HL-60 (cell line): ENCODE measurements at regions not wholly inside any gene's neighbourhood (a gene's known extent, or its start where the extent isn't known, plus 50 kb on each side); places are given as distances from the start of the nearest gene placed in this dataset.

Experiments
- DNase-seq, 2 experiments: peaks; one replicate each; pipeline ENCODE4 v3.0.0-alpha.2; 2010 to 2020; ENCODE audit warnings: low read depth in 1 of 2, low spot score in 1 of 2
- H3K27ac ChIP-seq: fragments of 250-450 bp; sonication (Bioruptor Pico); replicated peaks from 2 replicates; pipeline ENCODE4 v1.5.1; 2020; ENCODE audit warnings: mild to moderate bottlenecking, moderate library complexity
- H3K27me3 ChIP-seq: fragments of 250-450 bp; sonication (Bioruptor Pico); 2 replicates; pipeline ENCODE4 v1.5.1; 2021; ENCODE audit warnings: mild to moderate bottlenecking, moderate library complexity; ENCODE audit not compliant: insufficient read depth, poor library complexity, severe bottlenecking
- H3K4me3 ChIP-seq: replicated peaks from 2 replicates; pipeline ENCODE4 v1.5.1; 2011; ENCODE audit warnings: mild to moderate bottlenecking, control low read depth, low read length; ENCODE audit not compliant: insufficient read depth
- GABPA ChIP-seq: IDR thresholded peaks from 2 replicates; pipeline ENCODE4 v1.6.1; 2012; ENCODE audit warnings: low read depth
- POLR2AphosphoS5 ChIP-seq: IDR thresholded peaks from 2 replicates; pipeline ENCODE4 v1.6.1; 2012; ENCODE audit warnings: low read depth
- REST ChIP-seq: IDR thresholded peaks from 2 replicates; pipeline ENCODE4 v1.6.1; 2012; ENCODE audit warnings: low read depth; ENCODE audit not compliant: insufficient replicate concordance
- SPI1 ChIP-seq: IDR thresholded peaks from 2 replicates; pipeline ENCODE4 v1.6.1; 2012; ENCODE audit warnings: low read depth, mild to moderate bottlenecking, borderline replicate concordance
- TF ChIP-seq, protein P1 (sequence below): IDR thresholded peaks from one replicate; pipeline ENCODE4 v1.5.1; 2011; ENCODE audit warnings: low read length, control low read depth, inconsistent platforms; ENCODE audit not compliant: insufficient read depth

GRCh38 chr16:87245511-87245910 is 71.7 kb downstream of the C16orf95 start:
- H3K27me3 ChIP-seq = no peaks in the 10 kb centered on the region
- H3K4me3 ChIP-seq = no peak overlapping the region
- H3K27ac ChIP-seq = no peak overlapping the region
- no peak for DNase-seq
- TF ChIP-seq REST = no peak
- TF ChIP-seq GABPA = no peak
- TF ChIP-seq SPI1 = no peak
- no peak for TF ChIP-seq POLR2AphosphoS5
- TF ChIP-seq, protein P1, sequence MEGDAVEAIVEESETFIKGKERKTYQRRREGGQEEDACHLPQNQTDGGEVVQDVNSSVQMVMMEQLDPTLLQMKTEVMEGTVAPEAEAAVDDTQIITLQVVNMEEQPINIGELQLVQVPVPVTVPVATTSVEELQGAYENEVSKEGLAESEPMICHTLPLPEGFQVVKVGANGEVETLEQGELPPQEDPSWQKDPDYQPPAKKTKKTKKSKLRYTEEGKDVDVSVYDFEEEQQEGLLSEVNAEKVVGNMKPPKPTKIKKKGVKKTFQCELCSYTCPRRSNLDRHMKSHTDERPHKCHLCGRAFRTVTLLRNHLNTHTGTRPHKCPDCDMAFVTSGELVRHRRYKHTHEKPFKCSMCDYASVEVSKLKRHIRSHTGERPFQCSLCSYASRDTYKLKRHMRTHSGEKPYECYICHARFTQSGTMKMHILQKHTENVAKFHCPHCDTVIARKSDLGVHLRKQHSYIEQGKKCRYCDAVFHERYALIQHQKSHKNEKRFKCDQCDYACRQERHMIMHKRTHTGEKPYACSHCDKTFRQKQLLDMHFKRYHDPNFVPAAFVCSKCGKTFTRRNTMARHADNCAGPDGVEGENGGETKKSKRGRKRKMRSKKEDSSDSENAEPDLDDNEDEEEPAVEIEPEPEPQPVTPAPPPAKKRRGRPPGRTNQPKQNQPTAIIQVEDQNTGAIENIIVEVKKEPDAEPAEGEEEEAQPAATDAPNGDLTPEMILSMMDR = no peak

GRCh38 chr16:87246269-87247065 is 70.7 kb downstream of the C16orf95 start:
- no peak for DNase-seq
- Histone ChIP-seq H3K27ac (no peak overlapping the region), H3K27me3 (no peaks in the 10 kb centered on the region), H3K4me3 (no peak overlapping the region)
- TF ChIP-seq, protein P1 = no peak
- no peak for TF ChIP-seq POLR2AphosphoS5
- TF ChIP-seq SPI1 = no peak
- no peak for TF ChIP-seq REST
- no peak for TF ChIP-seq GABPA

DNA sequence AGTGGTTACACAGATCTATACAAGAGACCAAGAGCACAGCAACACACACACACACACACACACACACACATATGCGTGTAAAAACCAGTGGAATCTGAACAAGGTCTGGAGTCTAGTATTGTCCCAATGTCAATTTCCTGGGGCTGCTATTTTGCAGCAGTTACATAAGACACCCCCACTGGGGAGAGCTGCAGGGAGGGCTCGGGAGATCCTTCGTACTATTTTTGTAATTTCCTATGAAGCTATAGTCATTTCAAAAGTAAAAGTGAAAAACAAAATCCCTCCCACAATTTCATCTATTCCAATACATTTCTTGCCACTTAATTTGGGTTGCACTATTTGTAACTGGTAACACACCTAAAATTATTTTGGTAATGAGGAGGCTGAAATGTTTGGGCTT is 68.5 kb downstream of the C16orf95 start:
- H3K27ac ChIP-seq = no peak overlapping the region
- H3K4me3 ChIP-seq = no peak overlapping the region
- H3K27me3 ChIP-seq = no peaks in the 10 kb centered on the region
- TF ChIP-seq POLR2AphosphoS5 = no peak
- TF ChIP-seq, protein P1 = no peak
- no peak for DNase-seq

- TF ChIP-seq REST (no peak), GABPA (no peak), SPI1 (no peak), POLR2AphosphoS5 (no peak)
- TF ChIP-seq, protein P1 = no peak
- Histone ChIP-seq H3K27me3 (no peaks in the 10 kb centered on the region), H3K4me3 (no peak overlapping the region), H3K27ac (no peak overlapping the region)
- DNase-seq = no peak
These were observed 67.8 kb downstream of the C16orf95 start for GRCh38 chr16:87249425-87249824.
